ENCODE measurements at regions not wholly inside any gene's neighbourhood (a gene's known extent, or its start where the extent isn't known, plus 50 kb on each side); places are given as distances from the start of the nearest gene placed in this dataset.

GRCh38 chr5:142479854-142480519, 155.2 kb upstream of the SPRY4 start:
- 4% methylated on average over 3 of the region's 3 CpGs for WGBS (ENCODE audit: insufficient coverage, low coverage, missing lambda C conversion rate)
- H3K27me3 ChIP-seq (ENCODE audit: control insufficient read depth in 2 of 2, insufficient read depth in 2 of 2, low read length in 2 of 2): peaks cover 0 to 20% of the 10 kb centered on the region in 2 experiments; a peak in 2 of 5 replicates
- POLR2A ChIA-PET: no interaction called here
- no peaks in the 10 kb centered on the region for H4K20me1 ChIP-seq (replicated peaks; ENCODE audit: control insufficient read depth, insufficient read depth, low read length)
- CTCF ChIA-PET (ENCODE audit: low intra/inter-chr PET ratio): no interaction called here
- intact Hi-C loops (cut with micrococcal nuclease) (no loop called here), in situ Hi-C loops (cut with MboI) (no loop called here)
- no peak for FAIRE-seq
- TF ChIP-seq HNRNPUL1 (IDR thresholded peaks at IDR 0.05; ENCODE audit: low read length) (no peak), ARID1B (IDR thresholded peaks at IDR 0.05) (no peak), ETS2 (tag; IDR thresholded peaks at IDR 0.05; ENCODE audit: borderline replicate concordance, poor library complexity, severe bottlenecking) (no peak)
- ATAC-seq: no peak
- H3K36me3 ChIP-seq (ENCODE audit: control insufficient read depth, insufficient read depth, low read length): no peaks in the 10 kb centered on the region
- H3K27ac ChIP-seq (ENCODE audit: extremely low read depth, low read depth, low read length): no peak overlapping the region
- H2AFZ ChIP-seq (ENCODE audit: low read depth, low read length): no peak overlapping the region
- H3K9me1 ChIP-seq (ENCODE audit: control insufficient read depth, insufficient read depth, low read length): no peaks in the 10 kb centered on the region
- H3K9me3 ChIP-seq (replicated peaks; ENCODE audit: control insufficient read depth, insufficient read depth, low read depth, low read length): no peaks in the 10 kb centered on the region
- BruUV-seq (replicated peaks): no TSS peak
- DNase-seq (ENCODE audit: extremely low read depth in 1 of 4, low spot score in 3 of 4): no peak
- no peaks in the 10 kb centered on the region for H3K79me2 ChIP-seq (ENCODE audit: control insufficient read depth, insufficient read depth, low read length)
- H3K4me3 ChIP-seq: no peak overlapping the region
- no peak overlapping the region for H3K4me2 ChIP-seq (ENCODE audit: insufficient read depth, low read length)
- H3K9ac ChIP-seq (ENCODE audit: insufficient read depth in 1 of 2, low read depth in 2 of 2, low read length in 2 of 2): no peak overlapping the region
- no peaks in the 10 kb centered on the region; a peak in 2 of 5 replicates for H3K4me1 ChIP-seq (replicated peaks in 1 of 2; ENCODE audit: control insufficient read depth in 2 of 2, insufficient read depth in 2 of 2, low read length in 2 of 2)

GRCh38 chr5:142479150-142479549, 154.3 kb upstream of the SPRY4 start:
- Histone ChIP-seq H3K4me3 (no peak overlapping the region), H3K4me1 (replicated peaks in 1 of 2; ENCODE audit: control insufficient read depth in 2 of 2, insufficient read depth in 2 of 2, low read length in 2 of 2) (peaks cover 0 to 5% of the 10 kb centered on the region in 2 experiments; a peak in 2 of 5 replicates), H2AFZ (ENCODE audit: low read depth, low read length) (no peak overlapping the region), H3K27ac (ENCODE audit: extremely low read depth, low read depth, low read length) (no peak overlapping the region), H3K36me3 (ENCODE audit: control insufficient read depth, insufficient read depth, low read length) (no peaks in the 10 kb centered on the region), H4K20me1 (replicated peaks; ENCODE audit: control insufficient read depth, insufficient read depth, low read length) (no peaks in the 10 kb centered on the region), H3K4me2 (ENCODE audit: insufficient read depth, low read length) (no peak overlapping the region), H3K9me1 (ENCODE audit: control insufficient read depth, insufficient read depth, low read length) (no peaks in the 10 kb centered on the region), H3K9me3 (replicated peaks; ENCODE audit: control insufficient read depth, insufficient read depth, low read depth, low read length) (no peaks in the 10 kb centered on the region), H3K79me2 (ENCODE audit: control insufficient read depth, insufficient read depth, low read length) (no peaks in the 10 kb centered on the region), H3K27me3 (ENCODE audit: control insufficient read depth in 2 of 2, insufficient read depth in 2 of 2, low read length in 2 of 2) (peaks cover 0 to 13% of the 10 kb centered on the region in 2 experiments; a peak in 2 of 5 replicates), H3K9ac (ENCODE audit: insufficient read depth in 1 of 2, low read depth in 2 of 2, low read length in 2 of 2) (no peak overlapping the region)
- FAIRE-seq (no peak), DNase-seq (ENCODE audit: extremely low read depth in 1 of 4, low spot score in 3 of 4) (no peak), ATAC-seq (no peak)
- ChIA-PET POLR2A (no interaction called here), CTCF (ENCODE audit: low intra/inter-chr PET ratio) (no interaction called here)
- intact Hi-C loops (cut with micrococcal nuclease) (no loop called here), in situ Hi-C loops (cut with MboI) (no loop called here)
- no TSS peak for BruUV-seq (replicated peaks)
- TF ChIP-seq HDAC1 (IDR thresholded peaks at IDR 0.05) (no peak), ERF (CRISPR knock-in tag; IDR thresholded peaks at IDR 0.05) (no peak), MED1 (CRISPR knock-in tag; IDR thresholded peaks at IDR 0.05; ENCODE audit: borderline replicate concordance) (no peak), NKRF (IDR thresholded peaks at IDR 0.05; ENCODE audit: borderline replicate concordance) (no peak)

Data from K562 (cell line).